H9 (cell line): ENCODE measurements at regions not wholly inside any gene's neighbourhood (a gene's known extent, or its start where the extent isn't known, plus 50 kb on each side); places are given as distances from the start of the nearest gene placed in this dataset.

Source experiments
- DNase-seq: peaks from one replicate; pipeline ENCODE4 v3.0.0-alpha.2; 2017
- H2AFZ ChIP-seq: one replicate; pipeline ENCODE4 v1.6.1; 2013; ENCODE audit warnings: mild to moderate bottlenecking, low read length, control low read depth, moderate library complexity
- H2AK5ac ChIP-seq: 2 replicates; pipeline ENCODE4 v1.6.1; 2013; ENCODE audit warnings: low read length, control low read depth, mixed read lengths; ENCODE audit not compliant: insufficient read length
- H2BK120ac ChIP-seq: one replicate; pipeline ENCODE4 v1.6.1; 2013; ENCODE audit warnings: low read depth, mild to moderate bottlenecking, low read length, control low read depth, inconsistent platforms; ENCODE audit not compliant: poor library complexity, severe bottlenecking
- H2BK12ac ChIP-seq: 2 replicates; pipeline ENCODE4 v1.6.1; 2013; ENCODE audit warnings: low read length, control low read depth, mixed read lengths, low read depth; ENCODE audit not compliant: insufficient read length
- H2BK15ac ChIP-seq: 2 replicates; pipeline ENCODE4 v1.6.1; 2013; ENCODE audit warnings: low read depth, low read length, control low read depth
- H2BK20ac ChIP-seq: one replicate; pipeline ENCODE4 v1.6.1; 2013; ENCODE audit warnings: low read depth, mild to moderate bottlenecking, low read length, control low read depth, inconsistent platforms; ENCODE audit not compliant: poor library complexity, severe bottlenecking
- H2BK5ac ChIP-seq: 2 replicates; pipeline ENCODE4 v1.6.1; 2013; ENCODE audit warnings: low read length, control low read depth, mixed read lengths; ENCODE audit not compliant: insufficient read length
- H3K14ac ChIP-seq: 2 replicates; pipeline ENCODE4 v1.6.1; 2013; ENCODE audit warnings: low read length, control low read depth; ENCODE audit not compliant: insufficient read depth
- H3K18ac ChIP-seq: 2 replicates; pipeline ENCODE4 v1.6.1; 2013; ENCODE audit warnings: low read depth, mild to moderate bottlenecking, mixed read lengths, low read length, control low read depth; ENCODE audit not compliant: insufficient read length
- H3K23ac ChIP-seq: 2 replicates; pipeline ENCODE4 v1.6.1; 2013; ENCODE audit warnings: low read length, control low read depth, mixed read lengths, low read depth; ENCODE audit not compliant: insufficient read length
- H3K23me2 ChIP-seq: 2 replicates; pipeline ENCODE4 v1.6.1; 2013; ENCODE audit warnings: low read depth, mild to moderate bottlenecking, mixed read lengths, low read length, control low read depth; ENCODE audit not compliant: insufficient read length, poor library complexity, severe bottlenecking
- H3K27ac ChIP-seq: 2 replicates; pipeline ENCODE4 v1.5.1; 2013; ENCODE audit warnings: low read length, control low read depth, mixed read lengths, low read depth; ENCODE audit not compliant: insufficient read length
- H3K27me3 ChIP-seq: 2 replicates; pipeline ENCODE4 v1.6.1; 2013; ENCODE audit warnings: low read length, control low read depth, inconsistent platforms; ENCODE audit not compliant: insufficient read depth
- H3K4ac ChIP-seq: 2 replicates; pipeline ENCODE4 v1.6.1; 2013; ENCODE audit warnings: low read depth, mild to moderate bottlenecking, control low read depth, inconsistent platforms, low read length, moderate library complexity
- H3K4me1 ChIP-seq: 2 replicates; pipeline ENCODE4 v1.6.1; 2013; ENCODE audit warnings: low read length, control low read depth, inconsistent platforms; ENCODE audit not compliant: insufficient read depth
- H3K4me2 ChIP-seq: 2 replicates; pipeline ENCODE4 v1.6.1; 2013; ENCODE audit warnings: low read length, control low read depth, mixed read lengths; ENCODE audit not compliant: insufficient read length, insufficient read depth
- H3K56ac ChIP-seq: 2 replicates; pipeline ENCODE4 v1.6.1; 2013; ENCODE audit warnings: low read depth, mild to moderate bottlenecking, mixed read lengths, low read length, control low read depth; ENCODE audit not compliant: insufficient read length
- H3K79me1 ChIP-seq: 2 replicates; pipeline ENCODE4 v1.6.1; 2013; ENCODE audit warnings: low read depth, mild to moderate bottlenecking, moderate library complexity, low read length, control low read depth, inconsistent platforms; ENCODE audit not compliant: insufficient read depth, poor library complexity, severe bottlenecking
- H3K79me2 ChIP-seq: 2 replicates; pipeline ENCODE4 v1.6.1; 2013; ENCODE audit warnings: low read length, control low read depth, inconsistent platforms; ENCODE audit not compliant: insufficient read depth
- H3K9ac ChIP-seq: 2 replicates; pipeline ENCODE4 v1.6.1; 2013; ENCODE audit warnings: low read length, control low read depth, mixed read lengths; ENCODE audit not compliant: insufficient read length; ENCODE audit errors: extremely low read depth
- H3K9me3 ChIP-seq: one replicate; pipeline ENCODE4 v1.6.1; 2013; ENCODE audit warnings: low read depth, low read length, inconsistent platforms; ENCODE audit not compliant: control insufficient read depth
- H3T11ph ChIP-seq: one replicate; pipeline ENCODE4 v1.6.1; 2013; ENCODE audit warnings: mild to moderate bottlenecking, low read length, control low read depth, inconsistent platforms
- H4K20me1 ChIP-seq: one replicate; pipeline ENCODE4 v1.6.1; 2013; ENCODE audit not compliant: control insufficient read depth, insufficient read length, insufficient read depth
- H4K5ac ChIP-seq: 2 replicates; pipeline ENCODE4 v1.6.1; 2013; ENCODE audit warnings: low read depth, mild to moderate bottlenecking, mixed read lengths, low read length, control low read depth; ENCODE audit not compliant: insufficient read length
- H4K8ac ChIP-seq: replicated peaks from 2 replicates; pipeline ENCODE4 v1.6.1; 2013; ENCODE audit warnings: low read length, control low read depth, mixed read lengths, low read depth; ENCODE audit not compliant: insufficient read length
- H4K91ac ChIP-seq: 2 replicates; pipeline ENCODE4 v1.6.1; 2013; ENCODE audit warnings: low read depth, mild to moderate bottlenecking, moderate library complexity, mixed read lengths, low read length, control low read depth; ENCODE audit not compliant: insufficient read length
- H3K27ac Mint-ChIP-seq, 3 experiments: 2 replicates in 2 of 3; 3 replicates in 1 of 3; pipeline ENCODE4 v1.8.0; 2020 to 2021; ENCODE audit warnings: mixed read lengths in 3 of 3, mild to moderate bottlenecking in 1 of 3, moderate library complexity in 1 of 3
- H3K27me3 Mint-ChIP-seq: 2 replicates; pipeline ENCODE4 v1.8.0; 2021; ENCODE audit warnings: low read depth, mild to moderate bottlenecking, moderate library complexity, mixed read lengths
- H3K36me3 Mint-ChIP-seq, 3 experiments: 2 replicates in 2 of 3; 3 replicates in 1 of 3; pipeline ENCODE4 v1.8.0; 2020 to 2021; ENCODE audit warnings: low read depth in 3 of 3, mixed read lengths in 3 of 3; ENCODE audit not compliant: insufficient read depth in 1 of 3
- H3K4me1 Mint-ChIP-seq, 2 experiments: 2 replicates each; pipeline ENCODE4 v1.8.0; 2020; ENCODE audit warnings: mixed read lengths in 2 of 2
- H3K4me3 Mint-ChIP-seq, 2 experiments: 2 replicates in 1 of 2; 3 replicates in 1 of 2; pipeline ENCODE4 v1.8.0; 2020 to 2021; ENCODE audit warnings: mild to moderate bottlenecking in 2 of 2, mixed read lengths in 2 of 2, moderate library complexity in 1 of 2
- H3K9me3 Mint-ChIP-seq, 2 experiments: 2 replicates in 1 of 2; 3 replicates in 1 of 2; pipeline ENCODE4 v1.8.0; 2020; ENCODE audit warnings: mild to moderate bottlenecking in 2 of 2, mixed read lengths in 2 of 2, moderate library complexity in 1 of 2
- CTCF ChIP-seq: fragments of 200-600 bp; sonication (generic); conservative IDR thresholded peaks from 3 replicates; pipeline ENCODE4 v1.8.0; 2021; ENCODE audit warnings: antibody characterized with exemption, mild to moderate bottlenecking
- WGBS: extraction: QIAGEN DNeasy Blood & Tissue Kit; methylation state at CpG from one replicate; pipeline ENCODE4 v1.1.7; 2013; ENCODE audit warnings: missing lambda C conversion rate, low lambda C conversion rate, mixed read lengths; ENCODE audit not compliant: insufficient read length; ENCODE audit errors: extremely low coverage; 5-methylcytosine and 5-hydroxymethylcytosine counted together

GRCh38 chr2:191512874-191513273 is 165.1 kb upstream of the NABP1 start:
- H3K36me3 Mint-ChIP-seq = peaks cover 2 to 8% (median 7%) of the 10 kb centered on the region in 3 experiments
- no peak overlapping the region for H3K14ac ChIP-seq
- TF ChIP-seq CTCF = no peak
- no peak overlapping the region for H3K56ac ChIP-seq
- no peaks in the 10 kb centered on the region for H4K20me1 ChIP-seq
- no peak overlapping the region for H2BK12ac ChIP-seq
- H3K4ac ChIP-seq = no peak overlapping the region
- WGBS = no CpG with 5 or more reads among the region's 3 CpGs
- H3K4me1 ChIP-seq = no peaks in the 10 kb centered on the region
- no peak overlapping the region for H3K18ac ChIP-seq
- H3K27ac Mint-ChIP-seq = no peak overlapping the region
- no peak overlapping the region for H4K5ac ChIP-seq
- H3K9me3 ChIP-seq = no peaks in the 10 kb centered on the region
- no peak overlapping the region for H4K91ac ChIP-seq
- no peak overlapping the region for H3K4me2 ChIP-seq
- no peak overlapping the region for H2AFZ ChIP-seq
- no peaks in the 10 kb centered on the region for H3K27me3 Mint-ChIP-seq
- no peak overlapping the region for H3K4me3 Mint-ChIP-seq
- no peaks in the 10 kb centered on the region for H3K79me2 ChIP-seq
- DNase-seq = no peak
- no peak overlapping the region for H2BK15ac ChIP-seq
- H2BK120ac ChIP-seq = no peak overlapping the region
- no peak overlapping the region for H3K9ac ChIP-seq
- no peak overlapping the region for H3K27ac ChIP-seq
- peaks cover 7 to 9% of the 10 kb centered on the region in 2 experiments for H3K9me3 Mint-ChIP-seq
- H2BK5ac ChIP-seq = no peak overlapping the region
- H3T11ph ChIP-seq = no peak overlapping the region
- H3K23me2 ChIP-seq = no peaks in the 10 kb centered on the region
- no peak overlapping the region for H2AK5ac ChIP-seq
- no peak overlapping the region for H4K8ac ChIP-seq
- H2BK20ac ChIP-seq = no peak overlapping the region
- H3K23ac ChIP-seq = no peak overlapping the region
- peaks cover 4 to 6% of the 10 kb centered on the region in 2 experiments; a peak in 3 of 4 replicates for H3K4me1 Mint-ChIP-seq
- H3K79me1 ChIP-seq = no peaks in the 10 kb centered on the region
- no peaks in the 10 kb centered on the region for H3K27me3 ChIP-seq
